T-helper 2 cell treated with Interferon-gamma antibody and Interleukin-4, amounts not matched to agents 5 μg/mL and 100 μg/mL, for 36 hours (primary cell): ENCODE measurements at regions not wholly inside any gene's neighbourhood (a gene's known extent, or its start where the extent isn't known, plus 50 kb on each side); places are given as distances from the start of the nearest gene placed in this dataset.
"Not testable (repeated sequence)": the region's sequence is repeated elsewhere in the genome, so short reads cannot be mapped to it uniquely, and the experiment has no call there.

Experiments used
- DNase-seq: peaks from one replicate; pipeline ENCODE4 v3.0.0; 2021; ENCODE audit warnings: low spot score
- H3K27ac Mint-ChIP-seq: one replicate; pipeline ENCODE4 v1.8.0; 2021; ENCODE audit warnings: mild to moderate bottlenecking, mixed read lengths
- H3K27me3 Mint-ChIP-seq: one replicate; pipeline ENCODE4 v1.8.0; 2021; ENCODE audit warnings: low read depth, mixed read lengths
- H3K36me3 Mint-ChIP-seq: one replicate; pipeline ENCODE4 v1.8.0; 2021; ENCODE audit warnings: low read depth, mixed read lengths
- H3K4me1 Mint-ChIP-seq: one replicate; pipeline ENCODE4 v1.8.0; 2021; ENCODE audit warnings: low read depth, mixed read lengths
- H3K4me3 Mint-ChIP-seq: one replicate; pipeline ENCODE4 v1.8.0; 2022; ENCODE audit warnings: mild to moderate bottlenecking, moderate library complexity, mixed read lengths
- H3K9me3 Mint-ChIP-seq: one replicate; pipeline ENCODE4 v1.8.0; 2021; ENCODE audit warnings: mixed read lengths

DNA sequence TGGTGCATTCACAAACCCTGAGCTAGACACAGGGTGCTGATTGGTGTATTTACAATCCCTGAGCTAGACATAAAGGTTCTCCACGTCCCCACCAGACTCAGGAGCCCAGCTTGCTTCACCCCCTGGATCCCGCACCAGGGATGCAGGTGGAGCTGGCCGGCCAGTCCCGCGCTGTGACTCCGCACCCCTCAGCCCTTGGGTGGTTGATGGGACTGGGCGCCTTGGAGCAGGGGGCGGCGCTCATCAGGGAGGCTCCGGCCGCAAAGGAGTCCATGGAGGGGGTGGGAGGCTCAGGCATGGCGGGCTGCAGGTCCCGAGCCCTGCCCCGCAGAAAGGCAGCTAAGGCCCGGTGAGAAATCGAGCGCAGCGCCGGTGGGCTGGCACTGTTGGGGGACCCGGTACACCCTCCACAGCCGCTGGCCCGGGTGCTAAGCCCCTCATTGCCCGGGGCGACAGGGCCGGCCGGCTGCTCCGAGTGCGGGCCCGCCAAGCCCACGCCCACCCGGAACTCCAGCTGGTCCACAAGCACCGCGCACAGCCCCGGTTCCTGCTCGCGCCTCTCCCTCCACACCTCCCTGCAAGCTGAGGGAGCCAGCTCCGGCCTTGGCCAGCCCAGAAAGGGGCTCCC lies 167.6 kb downstream of the VEGFC start:
- not testable (repeated sequence) for H3K27me3 Mint-ChIP-seq, H3K4me1 Mint-ChIP-seq, H3K27ac Mint-ChIP-seq, H3K36me3 Mint-ChIP-seq, H3K4me3 Mint-ChIP-seq, H3K9me3 Mint-ChIP-seq, DNase-seq

DNA sequence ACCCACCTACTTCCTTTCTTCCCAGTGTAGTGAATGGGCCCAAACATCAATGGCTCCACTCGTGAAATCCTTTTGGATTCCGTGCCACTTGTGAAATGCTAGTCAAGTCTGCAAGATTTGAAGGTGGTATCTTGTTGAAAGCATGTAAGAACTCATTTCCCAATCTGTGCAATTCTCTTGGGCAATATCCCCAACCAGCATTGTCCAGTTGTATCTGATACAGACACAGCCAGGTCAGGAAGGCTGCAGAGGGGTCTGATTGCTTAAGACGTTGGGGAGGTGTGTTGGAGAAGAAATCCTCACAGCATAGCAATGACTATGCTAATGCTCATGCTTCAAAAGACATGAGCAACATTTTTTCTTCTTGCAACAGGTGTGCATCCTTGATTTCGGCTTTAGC lies 164.8 kb downstream of the VEGFC start:
- peaks cover 7% of the 10 kb centered on the region for H3K9me3 Mint-ChIP-seq
- no peak overlapping the region for H3K27ac Mint-ChIP-seq

DNA sequence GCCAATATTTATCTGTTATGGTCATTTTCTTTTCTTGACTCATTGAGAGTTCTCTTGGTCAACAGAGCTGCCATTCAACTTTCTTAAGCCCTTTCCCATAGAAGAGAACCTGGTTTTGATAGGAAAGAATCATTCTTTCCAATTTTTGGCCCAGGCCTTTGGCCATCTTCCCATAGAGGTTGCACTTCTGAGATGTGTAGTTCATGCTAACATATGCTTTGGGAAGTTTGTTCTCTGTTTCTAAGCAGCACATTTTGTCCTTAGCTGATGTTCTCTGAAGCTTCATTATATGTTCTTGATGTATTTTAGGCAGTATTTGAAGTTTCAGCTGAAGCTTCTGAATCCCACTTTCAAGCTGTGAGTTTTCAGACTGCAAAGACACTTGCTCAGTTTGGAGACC lies 161.1 kb downstream of the VEGFC start:
- H3K36me3 Mint-ChIP-seq: no peaks in the 10 kb centered on the region
- DNase-seq: no peak
- H3K4me3 Mint-ChIP-seq: no peak overlapping the region
- no peak overlapping the region for H3K27ac Mint-ChIP-seq
- peaks cover 7% of the 10 kb centered on the region for H3K9me3 Mint-ChIP-seq
- H3K27me3 Mint-ChIP-seq: no peaks in the 10 kb centered on the region
- no peaks in the 10 kb centered on the region for H3K4me1 Mint-ChIP-seq

More for the DNA sequence above, 164.8 kb downstream of the VEGFC start:
- H3K4me1 Mint-ChIP-seq: no peaks in the 10 kb centered on the region
- no peaks in the 10 kb centered on the region for H3K27me3 Mint-ChIP-seq
- H3K4me3 Mint-ChIP-seq: no peak overlapping the region
- no peaks in the 10 kb centered on the region for H3K36me3 Mint-ChIP-seq
- no peak for DNase-seq
